Astrocyte (in vitro differentiated cells and primary cell): ENCODE measurements at regions not wholly inside any gene's neighbourhood (a gene's known extent, or its start where the extent isn't known, plus 50 kb on each side); places are given as distances from the start of the nearest gene placed in this dataset.

Source experiments
- DNase-seq: peaks from one replicate; pipeline ENCODE4 v3.0.0-alpha.2; 2010; ENCODE audit warnings: low read depth
- FAIRE-seq: peaks from 2 replicates; lab custom pipeline; 2011; peaks lifted over from hg19 to GRCh38; lab: Jason Lieb, UNC
- H2AFZ ChIP-seq: 2 replicates; pipeline ENCODE4 v1.6.0; 2012; ENCODE audit warnings: low read depth, low read length, inconsistent platforms
- H3K27ac ChIP-seq: 2 replicates; pipeline ENCODE4 v1.5.1; 2011; ENCODE audit warnings: low read depth, low read length, inconsistent platforms
- H3K27me3 ChIP-seq: 2 replicates; pipeline ENCODE4 v1.6.0; 2011; ENCODE audit warnings: low read length, inconsistent platforms; ENCODE audit not compliant: insufficient read depth
- H3K36me3 ChIP-seq: 2 replicates; pipeline ENCODE4 v1.5.1; 2011; ENCODE audit warnings: low read length, inconsistent platforms; ENCODE audit not compliant: insufficient read depth
- H3K4me1 ChIP-seq: 2 replicates; pipeline ENCODE4 v1.5.1; 2011; ENCODE audit warnings: low read length, inconsistent platforms; ENCODE audit not compliant: insufficient read depth
- H3K4me2 ChIP-seq: 2 replicates; pipeline ENCODE4 v1.6.0; 2012; ENCODE audit warnings: low read length, inconsistent platforms
- H3K4me3 ChIP-seq: 2 replicates; pipeline ENCODE4 v1.5.1; 2011; ENCODE audit warnings: low read depth, mild to moderate bottlenecking, low read length, inconsistent platforms; ENCODE audit not compliant: insufficient read depth
- H3K79me2 ChIP-seq: 2 replicates; pipeline ENCODE4 v1.6.0; 2012; ENCODE audit warnings: mild to moderate bottlenecking, low read length, inconsistent platforms; ENCODE audit not compliant: insufficient read depth
- H3K9ac ChIP-seq: 2 replicates; pipeline ENCODE4 v1.6.0; 2012; ENCODE audit warnings: mild to moderate bottlenecking, low read length, inconsistent platforms
- H3K9me3 ChIP-seq: 2 replicates; pipeline ENCODE4 v1.5.1; 2012; ENCODE audit warnings: low read depth, mild to moderate bottlenecking, low read length, inconsistent platforms; ENCODE audit not compliant: insufficient read depth
- H4K20me1 ChIP-seq: 2 replicates; pipeline ENCODE4 v1.6.0; 2012; ENCODE audit warnings: low read length, inconsistent platforms; ENCODE audit not compliant: insufficient read depth
- H3K27ac Mint-ChIP-seq: one replicate; pipeline ENCODE4 v1.8.0; 2021; ENCODE audit warnings: mild to moderate bottlenecking, mixed read lengths; ENCODE audit not compliant: unreplicated experiment
- H3K27me3 Mint-ChIP-seq: one replicate; pipeline ENCODE4 v1.8.0; 2021; ENCODE audit warnings: low read depth, mixed read lengths; ENCODE audit not compliant: unreplicated experiment
- H3K36me3 Mint-ChIP-seq: one replicate; pipeline ENCODE4 v1.8.0; 2021; ENCODE audit warnings: low read depth, mixed read lengths; ENCODE audit not compliant: unreplicated experiment
- H3K4me1 Mint-ChIP-seq: one replicate; pipeline ENCODE4 v1.8.0; 2021; ENCODE audit warnings: low read depth, mixed read lengths; ENCODE audit not compliant: unreplicated experiment
- H3K4me3 Mint-ChIP-seq: one replicate; pipeline ENCODE4 v1.8.0; 2021; ENCODE audit warnings: mild to moderate bottlenecking, moderate library complexity, mixed read lengths; ENCODE audit not compliant: unreplicated experiment
- H3K9me3 Mint-ChIP-seq: one replicate; pipeline ENCODE4 v1.8.0; 2021; ENCODE audit warnings: mild to moderate bottlenecking, mixed read lengths; ENCODE audit not compliant: unreplicated experiment
- CTCF ChIP-seq: IDR thresholded peaks from 2 replicates; pipeline ENCODE4 v1.5.1; 2011; ENCODE audit warnings: low read depth, mild to moderate bottlenecking, inconsistent platforms, low read length, moderate library complexity; ENCODE audit not compliant: insufficient read depth
- EZH2 ChIP-seq: IDR thresholded peaks from 2 replicates; pipeline ENCODE4 v1.6.1; 2012; ENCODE audit warnings: mild to moderate bottlenecking, low read length, inconsistent platforms; ENCODE audit not compliant: insufficient read depth

GRCh38 chr11:130620548-130620947, 172.1 kb downstream of the ADAMTS15 start:
- H3K4me3 Mint-ChIP-seq, result no peak overlapping the region
- no peak overlapping the region for H3K27ac ChIP-seq
- H3K4me2 ChIP-seq, result no peak overlapping the region
- H3K36me3 Mint-ChIP-seq, result no peaks in the 10 kb centered on the region
- no peaks in the 10 kb centered on the region for H3K9me3 ChIP-seq
- H3K4me3 ChIP-seq, result no peak overlapping the region
- TF ChIP-seq CTCF (no peak), EZH2 (no peak)
- peaks cover 7% of the 10 kb centered on the region for H3K27me3 Mint-ChIP-seq
- H3K9me3 Mint-ChIP-seq, result peaks cover 7% of the 10 kb centered on the region
- no peaks in the 10 kb centered on the region for H4K20me1 ChIP-seq
- H3K79me2 ChIP-seq, result no peaks in the 10 kb centered on the region
- no peak overlapping the region for H3K9ac ChIP-seq
- no peak for DNase-seq
- H3K27ac Mint-ChIP-seq, result peak overlapping the region; percentile 9
- H3K27me3 ChIP-seq, result no peaks in the 10 kb centered on the region
- H2AFZ ChIP-seq, result no peak overlapping the region
- no peaks in the 10 kb centered on the region for H3K36me3 ChIP-seq
- no peak for FAIRE-seq
- peaks cover 11% of the 10 kb centered on the region for H3K4me1 ChIP-seq
- peaks cover 15% of the 10 kb centered on the region for H3K4me1 Mint-ChIP-seq

GRCh38 chr11:130622141-130622542, 173.7 kb downstream of the ADAMTS15 start:
- FAIRE-seq, result no peak
- H3K4me2 ChIP-seq, result no peak overlapping the region
- Mint-ChIP-seq H3K4me1 (peaks cover 15% of the 10 kb centered on the region), H3K4me3 (no peak overlapping the region), H3K27me3 (peaks cover 7% of the 10 kb centered on the region), H3K27ac (no peak overlapping the region), H3K9me3 (peaks cover 7% of the 10 kb centered on the region), H3K36me3 (no peaks in the 10 kb centered on the region)
- H2AFZ ChIP-seq, result no peak overlapping the region
- H3K27me3 ChIP-seq, result no peaks in the 10 kb centered on the region
- no peak overlapping the region for H3K27ac ChIP-seq
- H3K9me3 ChIP-seq, result no peaks in the 10 kb centered on the region
- H4K20me1 ChIP-seq, result no peaks in the 10 kb centered on the region
- H3K36me3 ChIP-seq, result no peaks in the 10 kb centered on the region
- no peak for TF ChIP-seq CTCF
- no peak for TF ChIP-seq EZH2
- H3K4me1 ChIP-seq, result peaks cover 11% of the 10 kb centered on the region
- H3K4me3 ChIP-seq, result no peak overlapping the region
- H3K79me2 ChIP-seq, result no peaks in the 10 kb centered on the region
- DNase-seq, result no peak
- H3K9ac ChIP-seq, result no peak overlapping the region
